ENCODE measurements at regions not wholly inside any gene's neighbourhood (a gene's known extent, or its start where the extent isn't known, plus 50 kb on each side); places are given as distances from the start of the nearest gene placed in this dataset.
"Not testable (repeated sequence)": the region's sequence is repeated elsewhere in the genome, so short reads cannot be mapped to it uniquely, and the experiment has no call there.

GRCh38 chr7:17415955-17416354, 117.5 kb downstream of the AHR start:
- no peak overlapping the region for H3K4me3 ChIP-seq
- TF ChIP-seq CTCF (IDR thresholded peaks at IDR 0.05), result no peak
- H3K4me1 ChIP-seq, result no peaks in the 10 kb centered on the region
- no peaks in the 10 kb centered on the region for H3K36me3 ChIP-seq
- H3K27me3 ChIP-seq, result no peaks in the 10 kb centered on the region
- intact Hi-C loops (cut with DNase I), result no loop called here
- DNase-seq (ENCODE audit: low spot score in 2 of 2), result no peak
- no peak overlapping the region for H3K27ac ChIP-seq
- H3K9me3 ChIP-seq, result no peaks in the 10 kb centered on the region

- H3K9me3 ChIP-seq; H3K36me3 ChIP-seq; H3K4me3 ChIP-seq; intact Hi-C loops (cut with DNase I); H3K27ac ChIP-seq; DNase-seq (ENCODE audit: low spot score in 2 of 2); H3K27me3 ChIP-seq; H3K4me1 ChIP-seq: not testable (repeated sequence)
Measured at GRCh38 chr7:17420308-17421015, 122.0 kb downstream of the AHR start.

GRCh38 chr7:17421941-17422340, 123.5 kb downstream of the AHR start:
- H3K4me3 ChIP-seq, result no peak overlapping the region
- no peaks in the 10 kb centered on the region for H3K9me3 ChIP-seq
- DNase-seq (ENCODE audit: low spot score in 2 of 2), result no peak
- no peak for TF ChIP-seq CTCF (IDR thresholded peaks at IDR 0.05)
- intact Hi-C loops (cut with DNase I), result no loop called here
- no peaks in the 10 kb centered on the region for H3K36me3 ChIP-seq
- no peaks in the 10 kb centered on the region for H3K27me3 ChIP-seq
- H3K27ac ChIP-seq, result no peak overlapping the region
- no peaks in the 10 kb centered on the region for H3K4me1 ChIP-seq

- H3K4me3 ChIP-seq, result no peak overlapping the region
- intact Hi-C loops (cut with DNase I), result no loop called here
- DNase-seq (ENCODE audit: low spot score in 2 of 2), result no peak
- H3K27ac ChIP-seq, result no peak overlapping the region
- H3K36me3 ChIP-seq, result no peaks in the 10 kb centered on the region
- no peaks in the 10 kb centered on the region for H3K27me3 ChIP-seq
- peaks cover 0 to 5% of the 10 kb centered on the region in 2 donors for H3K9me3 ChIP-seq
- H3K4me1 ChIP-seq, result no peaks in the 10 kb centered on the region
- no peak for TF ChIP-seq CTCF (IDR thresholded peaks at IDR 0.05)
Measured at GRCh38 chr7:17422966-17423365, 124.5 kb downstream of the AHR start.

GRCh38 chr7:17427924-17428323, 129.5 kb downstream of the AHR start:
- DNase-seq (ENCODE audit: low spot score in 2 of 2), result no peak
- intact Hi-C loops (cut with DNase I), result no loop called here
- no peaks in the 10 kb centered on the region for H3K27me3 ChIP-seq
- H3K9me3 ChIP-seq, result peaks cover 0 to 5% of the 10 kb centered on the region in 2 donors
- no peak overlapping the region for H3K4me3 ChIP-seq
- H3K27ac ChIP-seq, result no peak overlapping the region
- no peaks in the 10 kb centered on the region for H3K4me1 ChIP-seq
- no peaks in the 10 kb centered on the region for H3K36me3 ChIP-seq
- no peak for TF ChIP-seq CTCF (IDR thresholded peaks at IDR 0.05)

GRCh38 chr7:17429579-17429978, 131.1 kb downstream of the AHR start:
- Histone ChIP-seq H3K27ac (no peak overlapping the region), H3K27me3 (no peaks in the 10 kb centered on the region), H3K9me3 (peaks cover 0 to 5% of the 10 kb centered on the region in 2 donors), H3K4me1 (no peaks in the 10 kb centered on the region), H3K36me3 (no peaks in the 10 kb centered on the region), H3K4me3 (no peak overlapping the region)
- intact Hi-C loops (cut with DNase I), result no loop called here
- TF ChIP-seq CTCF (IDR thresholded peaks at IDR 0.05), result no peak
- no peak for DNase-seq (ENCODE audit: low spot score in 2 of 2)

Data from ascending aorta (tissue), 2 donors.